ENCODE measurements at regions not wholly inside any gene's neighbourhood (a gene's known extent, or its start where the extent isn't known, plus 50 kb on each side); places are given as distances from the start of the nearest gene placed in this dataset.

DNA sequence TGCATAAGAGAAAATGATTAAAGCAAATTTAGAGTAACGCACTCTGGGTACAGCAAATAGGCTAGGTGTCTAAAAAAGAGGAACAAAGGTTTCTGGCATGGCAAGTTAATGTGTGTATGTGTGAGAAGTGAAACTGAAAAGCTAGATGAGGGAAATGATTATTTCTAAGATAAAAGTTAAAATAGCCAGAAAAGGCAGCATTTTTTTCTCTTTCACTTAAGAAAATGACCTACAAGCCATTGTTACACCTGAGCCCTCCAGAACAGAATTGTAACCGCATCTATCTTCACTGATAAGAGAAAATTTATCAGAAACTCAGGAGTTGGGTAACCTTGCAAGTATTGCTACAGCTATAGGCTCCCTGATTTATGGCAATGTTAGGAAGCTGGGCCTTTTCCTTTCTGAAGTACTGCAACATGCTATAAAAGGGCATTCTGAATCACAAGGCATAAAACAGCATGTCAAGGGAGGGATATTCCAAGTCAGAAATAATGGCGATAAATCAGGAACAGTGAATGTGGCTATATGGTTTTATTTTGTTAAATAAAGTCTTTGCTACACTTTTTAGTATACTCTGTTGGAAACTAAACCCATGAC lies 395.3 kb downstream of the TBC1D32 start:
- Histone ChIP-seq H3K23ac (ENCODE audit: insufficient read length, low read depth, low read length) (no peak overlapping the region), H2BK120ac (ENCODE audit: low read depth, low read length, poor library complexity, severe bottlenecking) (no peak overlapping the region), H3K18ac (ENCODE audit: insufficient read length, low read depth, low read length) (no peak overlapping the region), H2BK12ac (ENCODE audit: insufficient read length, low read depth, low read length) (no peak overlapping the region), H4K8ac (replicated peaks; ENCODE audit: insufficient read length, low read depth, low read length) (no peak overlapping the region), H2BK20ac (ENCODE audit: low read depth, low read length, poor library complexity, severe bottlenecking) (no peak overlapping the region), H4K20me1 (ENCODE audit: control insufficient read depth, insufficient read depth, insufficient read length) (no peaks in the 10 kb centered on the region), H3K4me1 (ENCODE audit: insufficient read depth, low read length) (peaks cover 2% of the 10 kb centered on the region; the same call in 1 of the 2 replicates), H3K27ac (ENCODE audit: insufficient read length, low read depth, low read length) (no peak overlapping the region), H3K79me2 (ENCODE audit: insufficient read depth, low read length) (no peaks in the 10 kb centered on the region), H4K91ac (ENCODE audit: insufficient read length, low read depth, low read length) (no peak overlapping the region), H3K14ac (ENCODE audit: insufficient read depth, low read length) (no peak overlapping the region), H3K9me3 (ENCODE audit: control insufficient read depth, low read depth, low read length) (no peaks in the 10 kb centered on the region), H3K4ac (ENCODE audit: low read depth, low read length) (no peak overlapping the region), H2AFZ (ENCODE audit: low read length) (no peak overlapping the region), H4K5ac (ENCODE audit: insufficient read length, low read depth, low read length) (no peak overlapping the region), H3K4me2 (ENCODE audit: insufficient read depth, insufficient read length, low read length) (no peak overlapping the region), H2BK15ac (ENCODE audit: low read depth, low read length) (no peak overlapping the region), H3T11ph (ENCODE audit: low read length) (no peak overlapping the region), H3K27me3 (ENCODE audit: insufficient read depth, low read length) (no peaks in the 10 kb centered on the region), H3K79me1 (ENCODE audit: insufficient read depth, low read depth, low read length, poor library complexity, severe bottlenecking) (no peaks in the 10 kb centered on the region), H3K9ac (ENCODE audit: extremely low read depth, insufficient read length, low read length) (no peak overlapping the region), H3K23me2 (ENCODE audit: insufficient read length, low read depth, low read length, poor library complexity, severe bottlenecking) (no peaks in the 10 kb centered on the region), H3K56ac (ENCODE audit: insufficient read length, low read depth, low read length) (no peak overlapping the region), H2BK5ac (ENCODE audit: insufficient read length, low read length) (no peak overlapping the region), H2AK5ac (ENCODE audit: insufficient read length, low read length) (no peak overlapping the region)
- no peak overlapping the region for H3K4me3 Mint-ChIP-seq
- no peak for DNase-seq
- WGBS (ENCODE audit: extremely low coverage, insufficient read length, low lambda C conversion rate) = no CpG with 5 or more reads among the region's 3 CpGs
- no peaks in the 10 kb centered on the region for H3K36me3 Mint-ChIP-seq (ENCODE audit: insufficient read depth in 1 of 3, low read depth in 3 of 3)
- H3K27me3 Mint-ChIP-seq (ENCODE audit: low read depth) = no peaks in the 10 kb centered on the region; the same call in 1 of the 2 replicates
- no peak overlapping the region for H3K27ac Mint-ChIP-seq
- no peaks in the 10 kb centered on the region for H3K9me3 Mint-ChIP-seq
- peaks cover 19 to 21% of the 10 kb centered on the region in 2 experiments for H3K4me1 Mint-ChIP-seq
- TF ChIP-seq, protein P1, sequence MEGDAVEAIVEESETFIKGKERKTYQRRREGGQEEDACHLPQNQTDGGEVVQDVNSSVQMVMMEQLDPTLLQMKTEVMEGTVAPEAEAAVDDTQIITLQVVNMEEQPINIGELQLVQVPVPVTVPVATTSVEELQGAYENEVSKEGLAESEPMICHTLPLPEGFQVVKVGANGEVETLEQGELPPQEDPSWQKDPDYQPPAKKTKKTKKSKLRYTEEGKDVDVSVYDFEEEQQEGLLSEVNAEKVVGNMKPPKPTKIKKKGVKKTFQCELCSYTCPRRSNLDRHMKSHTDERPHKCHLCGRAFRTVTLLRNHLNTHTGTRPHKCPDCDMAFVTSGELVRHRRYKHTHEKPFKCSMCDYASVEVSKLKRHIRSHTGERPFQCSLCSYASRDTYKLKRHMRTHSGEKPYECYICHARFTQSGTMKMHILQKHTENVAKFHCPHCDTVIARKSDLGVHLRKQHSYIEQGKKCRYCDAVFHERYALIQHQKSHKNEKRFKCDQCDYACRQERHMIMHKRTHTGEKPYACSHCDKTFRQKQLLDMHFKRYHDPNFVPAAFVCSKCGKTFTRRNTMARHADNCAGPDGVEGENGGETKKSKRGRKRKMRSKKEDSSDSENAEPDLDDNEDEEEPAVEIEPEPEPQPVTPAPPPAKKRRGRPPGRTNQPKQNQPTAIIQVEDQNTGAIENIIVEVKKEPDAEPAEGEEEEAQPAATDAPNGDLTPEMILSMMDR (conservative IDR thresholded peaks at IDR 0.05) = no peak

All from H9 (cell line).